ENCODE measurements at regions not wholly inside any gene's neighbourhood (a gene's known extent, or its start where the extent isn't known, plus 50 kb on each side); places are given as distances from the start of the nearest gene placed in this dataset.

GRCh38 chrX:14351611-14352303 is 177.6 kb upstream of the GLRA2 start:
- no peak overlapping the region for H3K4me2 ChIP-seq (ENCODE audit: insufficient read depth, low read length)
- no peaks in the 10 kb centered on the region for H3K9me3 ChIP-seq (replicated peaks; ENCODE audit: control insufficient read depth, insufficient read depth, low read length)
- no peak overlapping the region for H3K9ac ChIP-seq (replicated peaks; ENCODE audit: extremely low read depth, insufficient read depth, low read length)
- BruUV-seq (replicated peaks) = no TSS peak
- no peaks in the 10 kb centered on the region for H3K27me3 ChIP-seq (ENCODE audit: control insufficient read depth in 2 of 2, insufficient read depth in 2 of 2, low read length in 2 of 2)
- H3K79me2 ChIP-seq (ENCODE audit: control insufficient read depth, insufficient read depth, low read length) = no peaks in the 10 kb centered on the region
- no peak overlapping the region for H3K27ac ChIP-seq (ENCODE audit: insufficient read depth, low read depth, low read length)
- DNase-seq (ENCODE audit: low read depth, low spot score) (no peak), FAIRE-seq (no peak)
- no peaks in the 10 kb centered on the region for H4K20me1 ChIP-seq (replicated peaks; ENCODE audit: control insufficient read depth, extremely low read depth, insufficient read depth, low read length)
- no peaks in the 10 kb centered on the region for H3K36me3 ChIP-seq (ENCODE audit: control insufficient read depth in 2 of 2, extremely low read depth in 1 of 2, insufficient read depth in 2 of 2, low read length in 2 of 2)
- H3K4me3 ChIP-seq (replicated peaks in 1 of 3; ENCODE audit: insufficient read depth in 1 of 3, low read depth in 1 of 3, low read length in 3 of 3) = no peak overlapping the region
- H3K9me1 ChIP-seq (replicated peaks; ENCODE audit: control insufficient read depth, extremely low read depth, insufficient read depth, low read length) = no peaks in the 10 kb centered on the region
- ChIA-PET CTCF (no interaction called here), POLR2A (no interaction called here)
- H3K4me1 ChIP-seq (ENCODE audit: control insufficient read depth, extremely low read depth, insufficient read depth, low read length) = no peaks in the 10 kb centered on the region
- TF ChIP-seq FOS (IDR thresholded peaks at IDR 0.05; ENCODE audit: borderline replicate concordance, insufficient read depth, low read length) (no peak), MYC (IDR thresholded peaks at IDR 0.05; ENCODE audit: low read depth, low read length) (no peak), POLR2AphosphoS5 (IDR thresholded peaks at IDR 0.05; ENCODE audit: insufficient read depth, low read depth, low read length) (no peak), EZH2 (IDR thresholded peaks at IDR 0.05; ENCODE audit: borderline replicate concordance, low read depth, low read length, severe bottlenecking) (no peak), POLR2A (IDR thresholded peaks at IDR 0.05; ENCODE audit: low read depth, low read length) (no peak), GATA2 (IDR thresholded peaks at IDR 0.05; ENCODE audit: insufficient read depth, insufficient read length, low read depth, low read length) (no peak), JUN (IDR thresholded peaks at IDR 0.05; ENCODE audit: borderline replicate concordance, insufficient read depth, insufficient read length, low read depth) (no peak), MAX (IDR thresholded peaks at IDR 0.05; ENCODE audit: insufficient read depth, insufficient read length) (no peak)
- TF ChIP-seq, protein P1, sequence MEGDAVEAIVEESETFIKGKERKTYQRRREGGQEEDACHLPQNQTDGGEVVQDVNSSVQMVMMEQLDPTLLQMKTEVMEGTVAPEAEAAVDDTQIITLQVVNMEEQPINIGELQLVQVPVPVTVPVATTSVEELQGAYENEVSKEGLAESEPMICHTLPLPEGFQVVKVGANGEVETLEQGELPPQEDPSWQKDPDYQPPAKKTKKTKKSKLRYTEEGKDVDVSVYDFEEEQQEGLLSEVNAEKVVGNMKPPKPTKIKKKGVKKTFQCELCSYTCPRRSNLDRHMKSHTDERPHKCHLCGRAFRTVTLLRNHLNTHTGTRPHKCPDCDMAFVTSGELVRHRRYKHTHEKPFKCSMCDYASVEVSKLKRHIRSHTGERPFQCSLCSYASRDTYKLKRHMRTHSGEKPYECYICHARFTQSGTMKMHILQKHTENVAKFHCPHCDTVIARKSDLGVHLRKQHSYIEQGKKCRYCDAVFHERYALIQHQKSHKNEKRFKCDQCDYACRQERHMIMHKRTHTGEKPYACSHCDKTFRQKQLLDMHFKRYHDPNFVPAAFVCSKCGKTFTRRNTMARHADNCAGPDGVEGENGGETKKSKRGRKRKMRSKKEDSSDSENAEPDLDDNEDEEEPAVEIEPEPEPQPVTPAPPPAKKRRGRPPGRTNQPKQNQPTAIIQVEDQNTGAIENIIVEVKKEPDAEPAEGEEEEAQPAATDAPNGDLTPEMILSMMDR (IDR thresholded peaks at IDR 0.05; ENCODE audit: extremely low read depth in 1 of 2, insufficient read depth in 1 of 2, low read depth in 1 of 2, low read length in 2 of 2) = no peak
- dilution Hi-C loops (cut with MboI; ENCODE audit: extremely low pct_ligation_motif_present, low sequenced_read_pairs) = no loop called here
- H2AFZ ChIP-seq (ENCODE audit: low read depth, low read length) = no peak overlapping the region
- intact Hi-C loops (cut with micrococcal nuclease) = no loop called here

Measured in endothelial cell of umbilical vein (primary cell).